ENCODE measurements at regions not wholly inside any gene's neighbourhood (a gene's known extent, or its start where the extent isn't known, plus 50 kb on each side); places are given as distances from the start of the nearest gene placed in this dataset.

GRCh38 chr10:125299461-125299860 lies 139.1 kb upstream of the CTBP2 start:
- in situ Hi-C loops (cut with HindIII; ENCODE audit: low sequenced_read_pairs): no loop called here
- TF ChIP-seq CTCF (IDR thresholded peaks at IDR 0.05; ENCODE audit: low read depth, low read length): no peak
- no peak overlapping the region for H3K4me3 ChIP-seq (ENCODE audit: low read depth, low read length)
- DNase-seq (ENCODE audit: low read depth, low spot score): no peak

GRCh38 chr10:125296598-125296997 lies 136.2 kb upstream of the CTBP2 start:
- no peak overlapping the region for H3K4me3 ChIP-seq (ENCODE audit: low read depth, low read length)
- DNase-seq (ENCODE audit: low read depth, low spot score): no peak
- no peak for TF ChIP-seq CTCF (IDR thresholded peaks at IDR 0.05; ENCODE audit: low read depth, low read length)
- in situ Hi-C loops (cut with HindIII; ENCODE audit: low sequenced_read_pairs): no loop called here

DNA sequence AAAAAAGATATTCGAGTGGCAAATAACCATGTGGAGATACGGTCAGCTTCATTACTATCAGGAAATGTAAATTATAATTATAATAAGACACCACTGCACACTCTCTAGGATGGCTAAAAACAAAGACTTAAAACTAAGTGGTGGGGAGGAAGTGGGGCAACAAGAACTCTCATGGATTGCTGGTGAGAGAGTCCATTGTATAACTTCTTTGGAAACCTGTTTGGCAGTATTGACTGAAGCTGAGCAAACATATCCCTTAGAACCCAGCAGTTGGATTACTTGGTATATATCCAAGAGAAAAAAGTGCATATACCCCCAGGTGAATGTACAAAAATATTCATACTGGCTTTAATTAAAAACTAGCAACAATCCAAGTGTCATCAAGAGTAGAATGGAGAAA lies 133.7 kb upstream of the CTBP2 start:
- in situ Hi-C loops (cut with HindIII; ENCODE audit: low sequenced_read_pairs): no loop called here
- DNase-seq (ENCODE audit: low read depth, low spot score): no peak
- H3K4me3 ChIP-seq (ENCODE audit: low read depth, low read length): no peak overlapping the region
- no peak for TF ChIP-seq CTCF (IDR thresholded peaks at IDR 0.05; ENCODE audit: low read depth, low read length)

DNA sequence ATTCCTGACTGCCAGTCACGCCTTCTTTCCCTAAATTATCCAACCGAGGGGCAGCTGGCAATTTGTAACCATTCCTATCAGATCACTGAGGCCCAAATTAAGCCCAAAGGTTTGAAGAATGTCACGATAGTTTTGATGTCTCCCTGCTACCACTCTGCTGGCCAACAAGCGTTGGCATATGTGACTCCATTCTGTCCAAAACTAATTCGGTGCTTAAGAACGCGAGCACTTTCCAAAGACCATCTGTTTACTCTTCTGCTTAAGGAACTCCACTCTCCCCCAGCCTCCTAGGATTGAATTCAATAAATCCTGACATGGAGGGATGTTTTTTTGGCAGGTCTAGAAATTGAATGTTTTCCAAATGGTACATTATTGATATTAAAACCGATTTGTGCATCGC lies 131.5 kb upstream of the CTBP2 start:
- in situ Hi-C loops (cut with HindIII; ENCODE audit: low sequenced_read_pairs): no loop called here
- no peak for TF ChIP-seq CTCF (IDR thresholded peaks at IDR 0.05; ENCODE audit: low read depth, low read length)

DNA sequence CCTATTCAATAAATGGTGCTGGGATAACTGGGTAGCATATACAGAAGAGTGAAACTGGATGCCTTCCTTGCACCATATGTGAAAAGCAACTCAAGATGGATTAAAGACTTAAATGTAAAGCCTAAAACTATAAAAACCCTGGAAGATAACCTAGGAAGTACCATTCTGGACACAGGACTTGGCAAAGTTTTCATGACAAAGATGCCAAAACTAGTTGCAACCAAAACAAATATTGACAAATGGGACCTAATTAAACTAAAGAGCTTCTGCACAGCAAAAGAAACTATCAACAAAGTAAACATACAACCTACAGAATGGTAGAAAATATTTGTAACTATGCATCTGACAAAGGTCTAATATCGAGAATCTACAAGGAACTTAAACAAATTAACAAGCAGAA lies 129.1 kb upstream of the CTBP2 start:
- TF ChIP-seq CTCF (IDR thresholded peaks at IDR 0.05; ENCODE audit: low read depth, low read length): no peak
- in situ Hi-C loops (cut with HindIII; ENCODE audit: low sequenced_read_pairs): no loop called here
- no peak overlapping the region for H3K4me3 ChIP-seq (ENCODE audit: low read depth, low read length)
- DNase-seq (ENCODE audit: low read depth, low spot score): no peak

More for the DNA sequence above, 131.5 kb upstream of the CTBP2 start:
- no peak for DNase-seq (ENCODE audit: low read depth, low spot score)
- no peak overlapping the region for H3K4me3 ChIP-seq (ENCODE audit: low read depth, low read length)

DNA sequence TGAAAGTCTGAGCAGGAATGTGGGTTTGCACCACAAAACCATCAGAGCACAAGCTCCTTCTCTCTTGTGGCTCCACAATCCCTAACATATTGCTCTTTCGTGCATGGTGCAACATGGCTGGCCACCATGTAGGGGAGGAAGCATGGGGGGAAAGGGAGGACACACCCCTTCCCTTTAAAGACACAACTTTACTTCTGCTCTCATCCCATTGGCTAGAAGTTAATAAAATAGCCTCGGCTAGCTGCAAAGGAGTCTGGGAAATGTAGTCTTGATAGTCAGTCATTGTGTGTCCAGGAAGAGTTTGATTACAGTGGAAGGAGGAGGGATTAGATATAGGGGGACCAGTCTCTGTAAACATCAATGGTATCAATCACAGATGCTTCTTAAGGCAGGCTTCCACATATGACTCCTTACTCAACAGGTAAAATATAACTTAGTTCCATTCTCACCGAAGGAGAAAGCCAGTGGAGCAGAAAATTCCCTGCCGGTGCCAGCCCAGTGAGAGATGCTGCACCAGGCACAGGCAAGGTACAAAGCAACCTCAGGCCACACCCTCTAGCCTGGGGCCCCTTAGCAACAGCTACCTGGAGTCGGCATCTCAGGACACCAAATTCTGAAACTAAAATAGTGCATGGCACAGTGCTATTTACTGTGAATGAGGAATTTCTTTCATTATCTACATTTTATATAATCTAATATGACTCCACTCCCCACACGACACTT lies 124.7 kb upstream of the CTBP2 start:
- H3K4me3 ChIP-seq (ENCODE audit: low read depth, low read length): no peak overlapping the region
- no peak for DNase-seq (ENCODE audit: low read depth, low spot score)
- in situ Hi-C loops (cut with HindIII; ENCODE audit: low sequenced_read_pairs): no loop called here
- no peak for TF ChIP-seq CTCF (IDR thresholded peaks at IDR 0.05; ENCODE audit: low read depth, low read length)
